ENCODE measurements at regions not wholly inside any gene's neighbourhood (a gene's known extent, or its start where the extent isn't known, plus 50 kb on each side); places are given as distances from the start of the nearest gene placed in this dataset.

DNA sequence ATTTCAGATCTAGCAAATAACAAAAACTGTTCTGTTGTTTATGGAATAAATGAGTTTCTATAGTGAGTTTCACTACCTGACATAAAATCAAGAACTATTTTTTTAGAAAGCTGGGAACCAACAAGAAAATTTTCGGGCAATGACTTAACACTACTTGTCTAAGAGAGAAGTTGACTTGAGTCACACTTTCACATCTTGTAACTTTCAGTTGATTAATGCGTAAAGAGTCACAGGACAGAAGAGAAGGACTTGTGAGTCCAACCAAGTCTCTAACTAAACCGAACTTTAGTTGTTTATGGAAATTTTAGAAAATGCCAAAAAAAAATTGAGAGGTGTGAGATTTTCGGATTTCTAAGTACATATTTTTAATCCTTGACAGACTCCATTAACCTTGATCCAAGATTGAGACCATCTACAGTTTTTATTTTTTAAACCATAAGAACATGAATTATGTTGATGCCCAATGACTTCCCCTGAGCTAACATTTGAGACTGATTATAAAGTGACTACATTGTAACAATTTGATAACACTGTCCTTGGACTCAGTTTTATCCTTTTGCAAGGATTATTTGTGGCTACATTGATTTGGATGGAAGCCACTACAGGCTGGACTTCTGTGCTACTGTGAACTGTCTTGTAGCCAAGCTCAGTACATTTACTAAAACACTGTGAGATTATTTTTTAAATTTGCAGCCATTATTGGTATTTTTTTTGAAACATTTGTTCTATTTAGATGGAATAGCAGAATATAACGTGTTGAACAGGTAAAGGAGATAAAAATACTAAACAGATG, 284.0 kb downstream of the PTPRC start:
- TF ChIP-seq, protein P1, sequence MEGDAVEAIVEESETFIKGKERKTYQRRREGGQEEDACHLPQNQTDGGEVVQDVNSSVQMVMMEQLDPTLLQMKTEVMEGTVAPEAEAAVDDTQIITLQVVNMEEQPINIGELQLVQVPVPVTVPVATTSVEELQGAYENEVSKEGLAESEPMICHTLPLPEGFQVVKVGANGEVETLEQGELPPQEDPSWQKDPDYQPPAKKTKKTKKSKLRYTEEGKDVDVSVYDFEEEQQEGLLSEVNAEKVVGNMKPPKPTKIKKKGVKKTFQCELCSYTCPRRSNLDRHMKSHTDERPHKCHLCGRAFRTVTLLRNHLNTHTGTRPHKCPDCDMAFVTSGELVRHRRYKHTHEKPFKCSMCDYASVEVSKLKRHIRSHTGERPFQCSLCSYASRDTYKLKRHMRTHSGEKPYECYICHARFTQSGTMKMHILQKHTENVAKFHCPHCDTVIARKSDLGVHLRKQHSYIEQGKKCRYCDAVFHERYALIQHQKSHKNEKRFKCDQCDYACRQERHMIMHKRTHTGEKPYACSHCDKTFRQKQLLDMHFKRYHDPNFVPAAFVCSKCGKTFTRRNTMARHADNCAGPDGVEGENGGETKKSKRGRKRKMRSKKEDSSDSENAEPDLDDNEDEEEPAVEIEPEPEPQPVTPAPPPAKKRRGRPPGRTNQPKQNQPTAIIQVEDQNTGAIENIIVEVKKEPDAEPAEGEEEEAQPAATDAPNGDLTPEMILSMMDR (IDR thresholded peaks at IDR 0.05; ENCODE audit: low read depth, low read length): no peak
- H3K4me3 ChIP-seq (ENCODE audit: low read depth, low read length): no peak overlapping the region
- no peak for DNase-seq (ENCODE audit: low read depth, low spot score)
- in situ Hi-C loops (cut with HindIII; ENCODE audit: low sequenced_read_pairs): no loop called here

GRCh38 chr1:198923993-198924392, 285.2 kb downstream of the PTPRC start:
- TF ChIP-seq, protein P1 (IDR thresholded peaks at IDR 0.05; ENCODE audit: low read depth, low read length): no peak
- no peak overlapping the region for H3K4me3 ChIP-seq (ENCODE audit: low read depth, low read length)
- in situ Hi-C loops (cut with HindIII; ENCODE audit: low sequenced_read_pairs): no loop called here
- DNase-seq (ENCODE audit: low read depth, low spot score): no peak

DNA sequence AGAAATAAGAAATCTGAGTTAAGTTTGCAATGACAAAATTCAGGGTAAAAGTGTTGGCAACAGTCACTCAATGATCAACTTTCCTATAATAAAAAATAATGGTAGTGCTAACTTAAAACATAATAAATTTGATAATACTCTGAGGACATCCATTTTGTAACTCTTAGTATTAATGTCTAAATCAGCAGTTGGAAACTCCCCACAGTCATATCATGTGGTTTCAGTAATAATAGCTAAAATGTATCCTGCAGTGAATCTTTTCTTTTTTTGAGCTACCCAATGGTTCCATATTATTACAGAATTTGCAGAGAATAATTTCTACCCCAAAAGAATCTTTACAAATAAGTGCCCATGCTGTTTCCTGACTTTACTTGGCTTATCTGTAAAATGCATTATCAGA, 286.7 kb downstream of the PTPRC start:
- TF ChIP-seq, protein P1 (IDR thresholded peaks at IDR 0.05; ENCODE audit: low read depth, low read length): no peak
- in situ Hi-C loops (cut with HindIII; ENCODE audit: low sequenced_read_pairs): no loop called here
- no peak overlapping the region for H3K4me3 ChIP-seq (ENCODE audit: low read depth, low read length)
- no peak for DNase-seq (ENCODE audit: low read depth, low spot score)

- H3K4me3 ChIP-seq (ENCODE audit: low read depth, low read length): no peak overlapping the region
- in situ Hi-C loops (cut with HindIII; ENCODE audit: low sequenced_read_pairs): no loop called here
- TF ChIP-seq, protein P1 (IDR thresholded peaks at IDR 0.05; ENCODE audit: low read depth, low read length): no peak
- no peak for DNase-seq (ENCODE audit: low read depth, low spot score)
Measured at GRCh38 chr1:198927129-198927528, 288.3 kb downstream of the PTPRC start.

GRCh38 chr1:198929111-198929604, 290.3 kb downstream of the PTPRC start:
- no peak for DNase-seq (ENCODE audit: low read depth, low spot score)
- TF ChIP-seq, protein P1 (IDR thresholded peaks at IDR 0.05; ENCODE audit: low read depth, low read length): no peak
- in situ Hi-C loops (cut with HindIII; ENCODE audit: low sequenced_read_pairs): no loop called here
- no peak overlapping the region for H3K4me3 ChIP-seq (ENCODE audit: low read depth, low read length)

DNA sequence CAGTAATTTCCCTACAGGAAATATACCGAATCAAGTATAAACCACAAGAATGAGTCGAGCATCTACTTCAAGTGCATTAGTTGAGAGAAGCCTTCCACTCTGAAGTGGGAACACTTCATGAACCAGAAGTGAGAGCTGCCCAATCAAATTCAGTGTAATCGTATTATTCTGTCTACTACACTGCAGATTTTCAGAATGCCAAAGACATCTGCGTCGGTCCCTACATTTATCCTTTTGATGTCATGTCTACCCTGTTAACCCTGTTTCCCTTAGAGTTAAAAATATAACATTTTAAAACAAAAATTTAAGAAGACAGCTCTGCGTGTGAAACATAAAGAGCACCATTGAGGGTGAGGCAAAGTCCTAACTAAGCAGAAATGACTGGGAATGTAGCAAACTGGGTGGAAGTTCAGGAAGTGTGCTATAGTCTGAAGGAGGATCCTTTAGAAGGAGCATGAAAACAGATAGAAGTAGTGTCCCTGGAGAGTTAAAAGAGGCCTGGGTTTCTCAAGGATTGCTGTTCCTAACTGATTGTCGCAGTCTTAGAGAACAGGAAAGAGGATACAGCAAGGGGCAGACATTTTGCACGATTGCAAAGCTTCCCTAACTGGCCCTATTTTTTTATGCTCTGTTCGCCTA, 291.2 kb downstream of the PTPRC start:
- in situ Hi-C loops (cut with HindIII; ENCODE audit: low sequenced_read_pairs): no loop called here
- DNase-seq (ENCODE audit: low read depth, low spot score): peak; percentile 73
- peak overlapping the region; percentile 26 for H3K4me3 ChIP-seq (ENCODE audit: low read depth, low read length)

More for the DNA sequence above, 291.2 kb downstream of the PTPRC start:
- TF ChIP-seq, protein P1 (IDR thresholded peaks at IDR 0.05; ENCODE audit: low read depth, low read length): no peak
